ENCODE measurements at regions not wholly inside any gene's neighbourhood (a gene's known extent, or its start where the extent isn't known, plus 50 kb on each side); places are given as distances from the start of the nearest gene placed in this dataset.

DNA sequence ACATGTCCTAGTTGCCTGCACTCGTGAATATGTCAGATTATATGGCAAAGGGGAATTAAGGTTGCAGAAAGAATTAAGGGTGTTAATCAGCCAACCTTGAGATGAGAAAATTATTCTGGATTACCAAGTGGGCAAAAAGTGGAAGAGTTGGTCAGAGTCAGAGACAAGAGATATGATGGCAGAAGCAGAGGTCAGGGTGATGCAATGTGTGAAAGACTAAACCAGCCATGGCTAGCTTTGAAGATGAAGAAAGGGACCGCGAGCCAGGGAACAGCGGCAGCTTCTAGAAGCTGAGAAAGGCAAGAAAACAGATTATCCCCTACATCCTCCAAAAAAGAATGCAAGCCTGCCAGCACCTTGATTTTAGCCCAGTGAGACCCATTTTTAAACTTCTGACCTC, 385.6 kb downstream of the HNRNPD start:
- no peak for DNase-seq
- Mint-ChIP-seq H3K27me3 (peaks cover 21% of the 10 kb centered on the region), H3K36me3 (ENCODE audit: low read depth) (no peaks in the 10 kb centered on the region), H3K4me3 (no peak overlapping the region), H3K27ac (no peak overlapping the region), H3K4me1 (peaks cover 1% of the 10 kb centered on the region), H3K9me3 (no peaks in the 10 kb centered on the region)
- TF ChIP-seq, protein P1, sequence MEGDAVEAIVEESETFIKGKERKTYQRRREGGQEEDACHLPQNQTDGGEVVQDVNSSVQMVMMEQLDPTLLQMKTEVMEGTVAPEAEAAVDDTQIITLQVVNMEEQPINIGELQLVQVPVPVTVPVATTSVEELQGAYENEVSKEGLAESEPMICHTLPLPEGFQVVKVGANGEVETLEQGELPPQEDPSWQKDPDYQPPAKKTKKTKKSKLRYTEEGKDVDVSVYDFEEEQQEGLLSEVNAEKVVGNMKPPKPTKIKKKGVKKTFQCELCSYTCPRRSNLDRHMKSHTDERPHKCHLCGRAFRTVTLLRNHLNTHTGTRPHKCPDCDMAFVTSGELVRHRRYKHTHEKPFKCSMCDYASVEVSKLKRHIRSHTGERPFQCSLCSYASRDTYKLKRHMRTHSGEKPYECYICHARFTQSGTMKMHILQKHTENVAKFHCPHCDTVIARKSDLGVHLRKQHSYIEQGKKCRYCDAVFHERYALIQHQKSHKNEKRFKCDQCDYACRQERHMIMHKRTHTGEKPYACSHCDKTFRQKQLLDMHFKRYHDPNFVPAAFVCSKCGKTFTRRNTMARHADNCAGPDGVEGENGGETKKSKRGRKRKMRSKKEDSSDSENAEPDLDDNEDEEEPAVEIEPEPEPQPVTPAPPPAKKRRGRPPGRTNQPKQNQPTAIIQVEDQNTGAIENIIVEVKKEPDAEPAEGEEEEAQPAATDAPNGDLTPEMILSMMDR (IDR thresholded peaks at IDR 0.05): no peak
- CTCF ChIA-PET: no interaction called here
- intact Hi-C loops (cut with micrococcal nuclease): no loop called here
- no peak for ATAC-seq (ENCODE audit: low read depth)
- POLR2A ChIA-PET: no interaction called here

DNA sequence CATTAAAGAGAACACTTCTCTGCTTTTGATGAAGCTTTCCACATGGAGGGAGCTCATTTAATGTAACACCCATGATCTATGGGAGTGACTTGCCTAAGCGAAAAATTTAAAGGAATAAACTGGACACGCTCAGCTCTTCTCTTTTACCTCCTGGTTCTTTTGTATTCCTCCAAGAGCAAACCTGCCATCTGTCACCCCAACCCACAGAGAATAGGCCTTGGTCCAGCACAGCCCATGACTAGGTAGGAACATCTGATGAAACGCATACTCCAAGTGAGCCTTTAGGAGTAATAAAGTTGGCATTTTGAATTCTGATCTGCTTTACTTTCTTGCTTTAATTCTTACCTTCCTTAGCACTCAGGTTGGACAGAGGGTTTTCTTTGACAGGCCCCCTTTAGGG, 389.0 kb downstream of the HNRNPD start:
- CTCF ChIA-PET: no interaction called here
- Mint-ChIP-seq H3K27me3 (peaks cover 15% of the 10 kb centered on the region), H3K9me3 (no peaks in the 10 kb centered on the region), H3K36me3 (ENCODE audit: low read depth) (no peaks in the 10 kb centered on the region), H3K4me3 (no peak overlapping the region), H3K27ac (no peak overlapping the region), H3K4me1 (peaks cover 6% of the 10 kb centered on the region)
- TF ChIP-seq, protein P1 (IDR thresholded peaks at IDR 0.05): no peak
- ATAC-seq (ENCODE audit: low read depth) (no peak), DNase-seq (no peak)
- POLR2A ChIA-PET: no interaction called here
- intact Hi-C loops (cut with micrococcal nuclease): no loop called here

DNA sequence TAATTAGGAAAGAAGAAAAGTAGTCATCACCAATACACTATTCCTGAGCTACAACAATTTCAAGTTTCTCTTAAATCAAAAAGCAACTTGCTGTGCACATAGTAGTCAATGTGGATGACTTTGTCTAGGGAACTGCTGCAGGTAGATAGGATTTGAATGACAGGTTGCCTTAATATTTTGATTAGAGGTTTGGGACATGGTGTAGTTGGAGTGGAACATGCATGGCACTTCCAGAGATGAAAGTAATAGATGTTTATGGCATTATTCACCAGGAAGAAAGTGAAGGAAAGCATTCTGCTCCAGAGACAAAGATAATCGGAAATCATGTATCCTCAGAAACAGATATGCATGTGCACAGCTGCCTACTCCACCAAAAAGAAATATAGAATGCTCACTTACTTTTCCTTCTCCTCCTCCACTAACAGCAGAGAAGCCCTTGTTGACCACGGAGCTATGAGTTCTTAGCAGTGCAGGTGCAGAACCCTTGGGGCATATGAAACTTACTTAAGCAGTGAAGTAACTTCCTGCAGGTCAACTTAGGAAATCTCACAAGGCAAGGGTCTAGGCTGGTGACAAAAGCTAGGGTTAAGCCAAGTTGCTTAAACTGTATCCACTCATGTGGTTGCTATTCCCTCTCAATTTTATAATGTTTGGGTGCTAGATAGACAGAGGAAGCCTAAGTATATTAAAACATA, 390.8 kb downstream of the HNRNPD start:
- H3K4me1 Mint-ChIP-seq: peaks cover 6% of the 10 kb centered on the region
- intact Hi-C loops (cut with micrococcal nuclease): no loop called here
- ATAC-seq (ENCODE audit: low read depth) (no peak), DNase-seq (no peak)
- POLR2A ChIA-PET: no interaction called here
- peaks cover 5% of the 10 kb centered on the region for H3K27me3 Mint-ChIP-seq
- TF ChIP-seq, protein P1 (IDR thresholded peaks at IDR 0.05): no peak
- H3K4me3 Mint-ChIP-seq: no peak overlapping the region
- H3K27ac Mint-ChIP-seq: no peak overlapping the region
- CTCF ChIA-PET: no interaction called here
- H3K9me3 Mint-ChIP-seq: no peaks in the 10 kb centered on the region
- no peaks in the 10 kb centered on the region for H3K36me3 Mint-ChIP-seq (ENCODE audit: low read depth)

DNA sequence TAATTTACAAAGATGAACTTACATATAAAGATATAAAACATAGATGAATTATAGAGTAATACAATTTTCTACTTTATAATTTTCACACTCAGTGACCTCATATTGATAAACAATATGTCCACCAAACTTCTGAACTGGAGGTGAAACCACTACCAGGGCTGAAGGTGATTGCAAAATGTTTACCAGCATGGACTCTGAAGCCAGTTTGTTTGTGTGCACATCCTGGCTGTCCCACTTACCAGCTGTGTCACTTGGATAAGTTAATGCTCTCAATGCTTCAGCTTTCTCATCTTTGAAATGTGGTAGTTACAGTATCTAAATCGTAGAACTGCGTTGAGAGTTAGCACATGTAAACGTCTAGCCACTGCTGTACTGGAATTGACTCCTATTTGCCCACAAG, 392.6 kb downstream of the HNRNPD start:
- H3K4me3 Mint-ChIP-seq: no peak overlapping the region
- intact Hi-C loops (cut with micrococcal nuclease): no loop called here
- no peak overlapping the region for H3K27ac Mint-ChIP-seq
- H3K4me1 Mint-ChIP-seq: peaks cover 15% of the 10 kb centered on the region
- CTCF ChIA-PET: no interaction called here
- H3K36me3 Mint-ChIP-seq (ENCODE audit: low read depth): no peaks in the 10 kb centered on the region
- DNase-seq: no peak
- TF ChIP-seq, protein P1 (IDR thresholded peaks at IDR 0.05): no peak
- no peaks in the 10 kb centered on the region for H3K9me3 Mint-ChIP-seq
- H3K27me3 Mint-ChIP-seq: peaks cover 3% of the 10 kb centered on the region
- POLR2A ChIA-PET: no interaction called here
- ATAC-seq (ENCODE audit: low read depth): no peak

DNA sequence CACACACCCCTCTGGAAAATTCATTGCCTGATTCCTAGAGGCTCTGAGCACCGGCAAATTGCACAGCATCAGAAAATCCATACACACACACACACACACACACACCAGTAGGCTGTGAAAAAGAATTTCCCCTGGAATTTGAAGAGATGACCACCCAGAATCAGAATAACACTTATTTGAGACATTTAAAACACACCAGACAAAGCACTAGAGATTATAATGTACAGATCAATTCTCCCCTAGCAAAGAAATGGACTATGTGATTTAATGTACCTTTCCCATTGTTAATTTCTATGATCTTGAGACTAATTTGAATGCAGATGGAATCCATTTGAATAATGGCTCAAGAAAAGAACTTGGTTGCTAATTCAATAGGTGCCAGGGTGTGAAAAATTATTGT, 399.3 kb downstream of the HNRNPD start:
- H3K4me1 Mint-ChIP-seq: peaks cover 10% of the 10 kb centered on the region
- ChIA-PET CTCF (no interaction called here), POLR2A (no interaction called here)
- no peaks in the 10 kb centered on the region for H3K27me3 Mint-ChIP-seq
- DNase-seq (no peak), ATAC-seq (ENCODE audit: low read depth) (no peak)
- TF ChIP-seq, protein P1 (IDR thresholded peaks at IDR 0.05): no peak
- intact Hi-C loops (cut with micrococcal nuclease): no loop called here
- no peaks in the 10 kb centered on the region for H3K9me3 Mint-ChIP-seq
- H3K27ac Mint-ChIP-seq: no peak overlapping the region
- no peak overlapping the region for H3K4me3 Mint-ChIP-seq
- no peaks in the 10 kb centered on the region for H3K36me3 Mint-ChIP-seq (ENCODE audit: low read depth)
